ENCODE measurements at regions not wholly inside any gene's neighbourhood (a gene's known extent, or its start where the extent isn't known, plus 50 kb on each side); places are given as distances from the start of the nearest gene placed in this dataset.

DNA sequence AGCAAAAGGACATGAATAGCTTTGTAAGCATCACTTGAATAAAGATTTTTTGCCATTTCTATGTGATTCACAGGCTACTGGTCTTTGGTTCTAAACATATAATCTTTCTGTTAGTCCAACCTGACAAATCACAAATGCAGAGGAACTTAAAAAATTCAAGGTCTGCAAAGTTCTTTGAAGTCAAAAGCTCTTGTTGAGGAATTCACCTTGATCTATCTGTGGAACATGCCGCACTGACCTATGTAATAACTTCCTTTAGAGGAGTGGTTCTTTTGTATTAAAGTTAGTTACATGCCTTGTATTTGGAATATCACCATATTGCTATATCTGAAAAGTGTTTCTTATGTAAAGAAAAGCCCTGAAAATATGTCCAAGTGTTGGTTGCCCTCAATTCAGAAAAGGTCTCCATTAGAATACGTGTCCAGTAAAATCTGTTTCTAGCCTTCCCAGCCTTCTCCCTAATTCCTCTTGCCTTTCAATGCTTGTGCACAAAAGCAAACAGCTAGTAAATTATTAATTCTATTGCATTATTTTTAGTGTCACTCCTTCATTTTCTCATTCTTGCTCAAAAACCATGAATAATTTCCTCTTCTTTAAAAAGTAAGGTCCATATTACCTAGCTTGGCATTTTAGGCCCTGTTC is 1192.8 kb downstream of the FLRT2 start:
- TF ChIP-seq, protein P1, sequence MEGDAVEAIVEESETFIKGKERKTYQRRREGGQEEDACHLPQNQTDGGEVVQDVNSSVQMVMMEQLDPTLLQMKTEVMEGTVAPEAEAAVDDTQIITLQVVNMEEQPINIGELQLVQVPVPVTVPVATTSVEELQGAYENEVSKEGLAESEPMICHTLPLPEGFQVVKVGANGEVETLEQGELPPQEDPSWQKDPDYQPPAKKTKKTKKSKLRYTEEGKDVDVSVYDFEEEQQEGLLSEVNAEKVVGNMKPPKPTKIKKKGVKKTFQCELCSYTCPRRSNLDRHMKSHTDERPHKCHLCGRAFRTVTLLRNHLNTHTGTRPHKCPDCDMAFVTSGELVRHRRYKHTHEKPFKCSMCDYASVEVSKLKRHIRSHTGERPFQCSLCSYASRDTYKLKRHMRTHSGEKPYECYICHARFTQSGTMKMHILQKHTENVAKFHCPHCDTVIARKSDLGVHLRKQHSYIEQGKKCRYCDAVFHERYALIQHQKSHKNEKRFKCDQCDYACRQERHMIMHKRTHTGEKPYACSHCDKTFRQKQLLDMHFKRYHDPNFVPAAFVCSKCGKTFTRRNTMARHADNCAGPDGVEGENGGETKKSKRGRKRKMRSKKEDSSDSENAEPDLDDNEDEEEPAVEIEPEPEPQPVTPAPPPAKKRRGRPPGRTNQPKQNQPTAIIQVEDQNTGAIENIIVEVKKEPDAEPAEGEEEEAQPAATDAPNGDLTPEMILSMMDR (IDR thresholded peaks at IDR 0.05; ENCODE audit: low read depth, low read length, missing input control), result no peak
- TF ChIP-seq TAF1 (conservative IDR thresholded peaks at IDR 0.05) (no peak), EGR1 (IDR thresholded peaks at IDR 0.05; ENCODE audit: low read depth in 2 of 2) (no peak), YY1 (IDR thresholded peaks at IDR 0.05) (peak; percentile 55), HNF4G (IDR thresholded peaks at IDR 0.05) (no peak), SP1 (IDR thresholded peaks at IDR 0.05) (peak; percentile 31), RAD21 (IDR thresholded peaks at IDR 0.05) (peak; percentile 12 to 13), RXRA (IDR thresholded peaks at IDR 0.05) (no peak), FOXA1 (IDR thresholded peaks at IDR 0.05) (no peak), GABPA (IDR thresholded peaks at IDR 0.05 in 1 of 2, conservative IDR thresholded peaks at IDR 0.05 in 1 of 2) (no peak)
- TF ChIP-seq, protein P2, sequence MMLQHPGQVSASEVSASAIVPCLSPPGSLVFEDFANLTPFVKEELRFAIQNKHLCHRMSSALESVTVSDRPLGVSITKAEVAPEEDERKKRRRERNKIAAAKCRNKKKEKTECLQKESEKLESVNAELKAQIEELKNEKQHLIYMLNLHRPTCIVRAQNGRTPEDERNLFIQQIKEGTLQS (IDR thresholded peaks at IDR 0.05), result no peak
- TF ChIP-seq, protein P3, sequence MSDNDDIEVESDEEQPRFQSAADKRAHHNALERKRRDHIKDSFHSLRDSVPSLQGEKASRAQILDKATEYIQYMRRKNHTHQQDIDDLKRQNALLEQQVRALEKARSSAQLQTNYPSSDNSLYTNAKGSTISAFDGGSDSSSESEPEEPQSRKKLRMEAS (IDR thresholded peaks at IDR 0.05), result no peak
- TF ChIP-seq, protein P4, sequence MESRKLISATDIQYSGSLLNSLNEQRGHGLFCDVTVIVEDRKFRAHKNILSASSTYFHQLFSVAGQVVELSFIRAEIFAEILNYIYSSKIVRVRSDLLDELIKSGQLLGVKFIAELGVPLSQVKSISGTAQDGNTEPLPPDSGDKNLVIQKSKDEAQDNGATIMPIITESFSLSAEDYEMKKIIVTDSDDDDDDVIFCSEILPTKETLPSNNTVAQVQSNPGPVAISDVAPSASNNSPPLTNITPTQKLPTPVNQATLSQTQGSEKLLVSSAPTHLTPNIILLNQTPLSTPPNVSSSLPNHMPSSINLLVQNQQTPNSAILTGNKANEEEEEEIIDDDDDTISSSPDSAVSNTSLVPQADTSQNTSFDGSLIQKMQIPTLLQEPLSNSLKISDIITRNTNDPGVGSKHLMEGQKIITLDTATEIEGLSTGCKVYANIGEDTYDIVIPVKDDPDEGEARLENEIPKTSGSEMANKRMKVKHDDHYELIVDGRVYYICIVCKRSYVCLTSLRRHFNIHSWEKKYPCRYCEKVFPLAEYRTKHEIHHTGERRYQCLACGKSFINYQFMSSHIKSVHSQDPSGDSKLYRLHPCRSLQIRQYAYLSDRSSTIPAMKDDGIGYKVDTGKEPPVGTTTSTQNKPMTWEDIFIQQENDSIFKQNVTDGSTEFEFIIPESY (IDR thresholded peaks at IDR 0.05), result no peak
- TF ChIP-seq, protein P5, sequence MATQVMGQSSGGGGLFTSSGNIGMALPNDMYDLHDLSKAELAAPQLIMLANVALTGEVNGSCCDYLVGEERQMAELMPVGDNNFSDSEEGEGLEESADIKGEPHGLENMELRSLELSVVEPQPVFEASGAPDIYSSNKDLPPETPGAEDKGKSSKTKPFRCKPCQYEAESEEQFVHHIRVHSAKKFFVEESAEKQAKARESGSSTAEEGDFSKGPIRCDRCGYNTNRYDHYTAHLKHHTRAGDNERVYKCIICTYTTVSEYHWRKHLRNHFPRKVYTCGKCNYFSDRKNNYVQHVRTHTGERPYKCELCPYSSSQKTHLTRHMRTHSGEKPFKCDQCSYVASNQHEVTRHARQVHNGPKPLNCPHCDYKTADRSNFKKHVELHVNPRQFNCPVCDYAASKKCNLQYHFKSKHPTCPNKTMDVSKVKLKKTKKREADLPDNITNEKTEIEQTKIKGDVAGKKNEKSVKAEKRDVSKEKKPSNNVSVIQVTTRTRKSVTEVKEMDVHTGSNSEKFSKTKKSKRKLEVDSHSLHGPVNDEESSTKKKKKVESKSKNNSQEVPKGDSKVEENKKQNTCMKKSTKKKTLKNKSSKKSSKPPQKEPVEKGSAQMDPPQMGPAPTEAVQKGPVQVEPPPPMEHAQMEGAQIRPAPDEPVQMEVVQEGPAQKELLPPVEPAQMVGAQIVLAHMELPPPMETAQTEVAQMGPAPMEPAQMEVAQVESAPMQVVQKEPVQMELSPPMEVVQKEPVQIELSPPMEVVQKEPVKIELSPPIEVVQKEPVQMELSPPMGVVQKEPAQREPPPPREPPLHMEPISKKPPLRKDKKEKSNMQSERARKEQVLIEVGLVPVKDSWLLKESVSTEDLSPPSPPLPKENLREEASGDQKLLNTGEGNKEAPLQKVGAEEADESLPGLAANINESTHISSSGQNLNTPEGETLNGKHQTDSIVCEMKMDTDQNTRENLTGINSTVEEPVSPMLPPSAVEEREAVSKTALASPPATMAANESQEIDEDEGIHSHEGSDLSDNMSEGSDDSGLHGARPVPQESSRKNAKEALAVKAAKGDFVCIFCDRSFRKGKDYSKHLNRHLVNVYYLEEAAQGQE (IDR thresholded peaks at IDR 0.05), result no peak
